AG04449 (cell line): ENCODE measurements at regions not wholly inside any gene's neighbourhood (a gene's known extent, or its start where the extent isn't known, plus 50 kb on each side); places are given as distances from the start of the nearest gene placed in this dataset.

Experiments used
- CTCF ChIA-PET: fragments of 350-600 bp; formaldehyde crosslinking; extraction: SDS; loops from one replicate; lab custom pipeline; 2021; ENCODE audit warnings: antibody characterized with exemption; lab: Yijun Ruan, JAX
- POLR2A ChIA-PET: fragments of 400-600, 350-600 bp; formaldehyde crosslinking; extraction: SDS; loops from one replicate; lab custom pipeline; 2020; ENCODE audit warnings: antibody characterized with exemption, inconsistent platforms; lab: Yijun Ruan, JAX
- DNase-seq: peaks from one replicate; pipeline ENCODE4 v3.0.0-alpha.2; 2010; ENCODE audit warnings: low read depth, low spot score
- H3K4me3 ChIP-seq: 2 replicates; pipeline ENCODE4 v1.5.1; 2011; ENCODE audit warnings: low read depth, mild to moderate bottlenecking, control low read depth, low read length
- CTCF ChIP-seq: IDR thresholded peaks from one replicate; pipeline ENCODE4 v1.5.1; 2011; ENCODE audit warnings: mild to moderate bottlenecking, moderate library complexity, low read length, control low read depth, inconsistent platforms; ENCODE audit not compliant: insufficient read depth; ENCODE audit errors: missing control alignments

GRCh38 chr11:79514695-79515094 lies 73.9 kb upstream of the TENM4 start:
- no peak for TF ChIP-seq CTCF
- ChIA-PET POLR2A (no interaction called here), CTCF (interaction anchor here (2.0 kb wide), 1 partner anchor 22 kb away, joined by 8 read pairs; no protein-coding TSS in a partner anchor)
- DNase-seq, result no peak
- H3K4me3 ChIP-seq, result no peak overlapping the region

GRCh38 chr11:79514290-79514689 lies 73.5 kb upstream of the TENM4 start:
- CTCF ChIA-PET, result interaction anchor here (2.0 kb wide), 1 partner anchor 22 kb away, joined by 8 read pairs; no protein-coding TSS in a partner anchor

GRCh38 chr11:79512706-79513469 lies 72.1 kb upstream of the TENM4 start:
- no peak overlapping the region for H3K4me3 ChIP-seq
- CTCF ChIA-PET, result interaction anchor here (2.0 kb wide), 1 partner anchor 20 kb away, joined by 8 read pairs; no protein-coding TSS in a partner anchor
- POLR2A ChIA-PET, result no interaction called here
- DNase-seq, result no peak
- no peak for TF ChIP-seq CTCF

More at GRCh38 chr11:79514290-79514689, 73.5 kb upstream of the TENM4 start:
- POLR2A ChIA-PET, result no interaction called here
- no peak for DNase-seq
- TF ChIP-seq CTCF, result no peak
- no peak overlapping the region for H3K4me3 ChIP-seq

DNA sequence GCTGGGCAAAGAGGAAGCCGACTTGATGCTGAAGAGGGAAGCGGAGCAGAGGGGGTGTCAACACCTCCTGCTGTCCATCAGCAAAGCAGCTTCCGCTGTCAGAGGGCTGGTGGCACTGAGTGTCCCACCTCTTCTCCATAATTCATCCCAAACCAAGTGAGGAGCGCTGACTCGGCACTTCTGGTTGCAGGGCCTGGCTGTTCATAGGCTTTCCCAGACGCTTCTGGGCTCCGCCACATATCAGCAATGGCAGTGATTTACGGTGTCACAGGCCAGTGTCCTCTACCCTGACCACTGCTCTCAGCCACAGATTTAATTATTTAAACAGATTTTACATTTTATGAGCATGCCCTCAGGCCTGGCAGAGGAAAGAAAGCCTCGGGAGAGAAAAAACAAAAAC lies 70.1 kb upstream of the TENM4 start:
- ChIA-PET POLR2A (no interaction called here), CTCF (no interaction called here)

GRCh38 chr11:79508461-79508860 lies 67.6 kb upstream of the TENM4 start:
- CTCF ChIA-PET, result interaction anchor here (1.7 to 1.8 kb wide), 2 partner anchors 14 to 16 kb away, joined by 5 to 6 read pairs; no protein-coding TSS in a partner anchor
- no peak overlapping the region for H3K4me3 ChIP-seq
- POLR2A ChIA-PET, result no interaction called here
- no peak for DNase-seq
- no peak for TF ChIP-seq CTCF

More for the DNA sequence above, 70.1 kb upstream of the TENM4 start:
- no peak for TF ChIP-seq CTCF
- H3K4me3 ChIP-seq, result no peak overlapping the region
- DNase-seq, result no peak

DNA sequence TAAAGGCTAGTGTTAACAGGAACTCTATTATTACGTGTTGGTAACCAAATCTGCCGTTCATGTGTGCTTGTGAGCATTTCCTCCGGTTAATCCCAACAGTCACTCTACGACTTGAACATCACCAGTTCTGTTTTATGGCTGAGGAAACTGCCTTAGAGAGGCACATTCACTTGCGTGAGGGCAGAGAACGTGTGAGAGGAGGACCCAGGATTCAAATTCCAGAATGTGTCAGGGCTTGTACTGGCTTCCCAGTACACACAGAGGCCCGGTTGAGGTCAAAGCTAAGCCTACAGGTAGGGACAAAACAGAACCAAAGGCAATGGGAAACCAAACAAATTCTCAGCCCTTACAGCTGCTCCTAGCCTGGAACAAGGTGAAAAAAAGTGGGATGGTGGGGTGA lies 66.9 kb upstream of the TENM4 start:
- ChIA-PET POLR2A (no interaction called here), CTCF (interaction anchor here (1.7 to 1.8 kb wide), 2 partner anchors 13 to 15 kb away, joined by 5 to 6 read pairs; no protein-coding TSS in a partner anchor)
- TF ChIP-seq CTCF, result no peak
- no peak for DNase-seq
- H3K4me3 ChIP-seq, result no peak overlapping the region
